HG03108 (cell line): ENCODE measurements at regions not wholly inside any gene's neighbourhood (a gene's known extent, or its start where the extent isn't known, plus 50 kb on each side); places are given as distances from the start of the nearest gene placed in this dataset.

Source experiments
- ATAC-seq: cut with Tn5 transposase; IDR thresholded peaks from one replicate; pipeline ENCODE4 v1.9.1; 2021; ENCODE audit warnings: moderate library complexity; ENCODE audit not compliant: unreplicated experiment

DNA sequence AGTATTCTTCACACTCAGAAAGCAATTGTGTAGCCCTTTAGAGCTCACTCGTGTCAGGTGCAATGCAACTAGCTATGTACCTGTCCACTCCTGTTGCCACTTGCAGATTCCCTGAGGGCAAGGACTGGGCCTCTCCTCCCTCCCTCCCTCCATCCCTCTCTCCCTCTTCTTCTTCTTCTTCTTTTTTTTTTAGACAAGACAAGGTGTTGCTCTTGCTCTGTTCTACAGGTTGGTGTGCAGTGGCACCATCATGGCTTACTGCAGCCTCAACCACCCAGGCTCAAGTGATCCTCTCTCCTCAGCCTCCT lies 119.7 kb downstream of the ACKR3 start:
- ATAC-seq: no peak

DNA sequence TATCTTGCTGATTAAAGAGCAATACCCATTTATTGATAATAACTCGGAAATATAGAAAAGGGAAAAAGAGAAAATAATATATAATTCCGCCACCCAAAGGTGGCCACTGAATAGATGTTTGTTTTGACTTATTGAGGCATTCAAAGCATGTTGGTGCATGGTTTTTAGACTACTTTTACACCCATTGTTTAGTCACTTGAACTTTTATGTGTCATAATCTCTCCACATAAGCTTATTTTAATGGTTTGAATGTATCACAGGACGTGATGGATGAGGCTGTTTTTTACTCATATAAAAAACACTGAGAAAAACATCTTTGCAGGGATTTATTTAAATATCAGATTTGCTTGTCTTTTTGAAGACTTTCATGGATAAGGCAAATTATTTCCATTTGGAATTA lies 120.4 kb downstream of the ACKR3 start:
- ATAC-seq: no peak

DNA sequence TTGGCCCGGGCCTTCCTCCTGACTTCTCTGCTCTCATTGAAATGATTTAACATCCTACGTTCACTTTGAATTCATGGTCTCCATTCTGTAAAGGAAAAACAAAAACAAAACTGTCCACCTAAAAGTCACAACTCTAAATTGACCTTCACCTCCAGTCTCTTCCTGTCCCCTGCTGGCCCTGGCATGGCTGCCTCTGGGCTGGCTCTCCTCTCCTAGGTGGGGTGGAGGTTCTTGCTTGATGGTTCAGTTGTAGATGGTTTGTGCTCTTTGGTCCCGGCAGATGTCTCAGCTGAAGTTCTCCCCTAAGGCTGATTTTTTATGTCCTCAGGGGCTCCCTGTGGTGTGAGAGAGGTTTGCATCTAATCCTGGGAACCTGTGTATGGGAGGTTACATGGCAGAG lies 121.1 kb downstream of the ACKR3 start:
- no peak for ATAC-seq

DNA sequence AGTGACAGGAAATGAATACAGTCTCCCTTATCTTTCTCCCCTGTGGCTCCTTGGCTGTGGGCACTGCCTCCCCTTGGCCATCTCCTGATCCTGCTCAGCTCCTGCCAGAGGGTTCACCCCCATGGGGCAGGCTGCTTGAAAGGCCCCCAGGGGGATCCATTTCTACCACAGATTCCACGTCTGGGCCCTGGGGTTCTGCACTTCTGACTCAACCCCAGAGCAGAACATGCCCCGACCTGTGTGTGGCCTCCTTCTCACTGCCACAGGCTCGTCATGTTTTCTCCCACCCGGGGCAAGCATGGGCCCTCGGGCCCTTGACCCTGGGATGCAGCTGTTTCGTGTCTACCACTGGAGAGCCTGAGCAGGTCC lies 122.2 kb downstream of the ACKR3 start:
- no peak for ATAC-seq

DNA sequence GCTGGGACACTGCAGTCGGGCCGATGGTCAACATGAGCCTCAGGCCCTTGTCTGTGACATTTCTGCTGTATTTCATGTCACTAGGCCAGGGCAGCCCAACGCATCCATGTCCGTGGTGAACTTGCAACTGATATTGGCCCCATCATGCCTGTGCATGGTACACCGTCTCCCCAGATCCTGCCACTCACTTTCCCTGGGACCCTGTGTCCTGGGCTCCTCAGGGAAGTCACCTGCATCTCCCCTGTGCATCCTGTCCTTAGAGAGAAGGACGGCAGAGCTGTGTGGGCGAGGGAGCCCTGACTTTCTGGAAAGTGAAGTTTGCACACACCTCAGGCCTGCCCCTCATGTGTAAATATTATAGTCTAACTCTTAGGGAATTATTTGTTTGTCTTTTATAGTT lies 123.3 kb downstream of the ACKR3 start:
- ATAC-seq: no peak

DNA sequence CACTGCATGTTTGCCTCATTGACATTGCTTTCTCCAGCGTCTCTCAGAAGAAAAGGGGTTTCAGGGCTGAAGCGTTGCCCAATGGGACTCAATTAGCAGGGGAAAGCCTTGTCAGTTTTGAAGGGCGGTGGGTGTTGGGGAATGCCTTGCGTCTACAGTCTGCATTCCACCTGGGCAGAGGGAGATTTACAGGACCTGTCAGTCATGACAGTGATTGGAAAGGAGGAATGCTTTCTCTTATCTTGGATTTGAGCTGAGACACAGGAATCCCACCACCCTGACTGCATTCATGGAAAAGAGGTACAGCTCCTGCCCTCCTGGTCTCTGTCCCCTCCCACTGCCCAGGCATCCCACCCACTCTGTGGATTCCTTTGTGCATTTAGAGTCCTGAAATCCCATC lies 123.9 kb downstream of the ACKR3 start:
- no peak for ATAC-seq

DNA sequence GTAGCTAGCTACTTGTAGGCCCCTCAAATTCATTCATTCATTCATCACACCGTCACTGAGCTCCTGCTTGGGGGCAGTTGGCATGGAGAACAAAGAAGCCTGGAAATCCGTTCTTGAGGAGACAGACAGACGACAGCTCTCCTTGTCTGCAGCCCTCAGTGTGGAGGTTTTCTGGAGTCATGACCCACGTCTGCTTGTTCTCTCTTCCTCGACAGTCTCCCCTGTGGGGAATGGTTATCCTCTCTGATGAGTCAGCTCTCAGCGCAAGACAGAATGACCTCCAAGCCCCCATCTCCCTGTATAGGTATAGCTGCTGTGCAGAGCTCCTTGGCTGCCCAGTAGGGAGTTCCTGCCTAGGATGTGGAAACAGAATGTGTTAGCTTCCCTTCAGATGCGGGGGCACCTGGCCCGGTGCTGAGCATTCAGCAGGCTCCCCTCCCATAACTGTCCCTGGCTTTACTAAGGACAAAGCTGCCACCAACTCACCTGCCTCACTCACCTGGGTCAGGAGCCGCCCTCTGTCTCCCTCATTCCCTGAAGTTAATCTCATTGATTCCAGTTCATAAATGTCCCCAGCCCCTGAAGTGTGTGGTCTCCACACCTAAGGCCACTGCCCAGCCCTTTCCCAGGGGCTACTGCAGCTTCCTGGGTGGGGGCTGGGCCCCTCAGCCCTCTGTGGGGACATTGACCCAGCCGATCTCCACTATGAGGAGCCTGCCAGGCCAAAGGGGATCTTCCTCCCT lies 124.7 kb downstream of the ACKR3 start:
- ATAC-seq: no peak

DNA sequence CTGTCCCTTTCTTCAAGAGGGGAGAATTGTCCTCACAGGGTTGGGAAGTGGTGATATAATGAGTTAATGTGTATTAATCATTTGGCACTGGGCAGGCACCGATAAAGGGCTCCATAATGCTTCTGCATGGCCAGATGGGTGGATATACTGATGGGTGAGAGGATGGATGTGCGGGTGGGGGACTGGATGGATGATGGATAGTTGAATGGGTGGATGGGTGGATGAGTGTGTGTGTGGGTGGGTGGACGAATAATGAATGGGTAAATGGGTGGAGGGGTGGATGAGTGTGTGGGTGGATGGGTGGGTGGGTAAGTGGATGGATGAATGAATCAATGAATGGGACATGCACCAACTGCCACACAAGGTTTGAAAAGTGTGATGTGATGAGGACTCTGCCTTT lies 127.2 kb downstream of the ACKR3 start:
- ATAC-seq: no peak

DNA sequence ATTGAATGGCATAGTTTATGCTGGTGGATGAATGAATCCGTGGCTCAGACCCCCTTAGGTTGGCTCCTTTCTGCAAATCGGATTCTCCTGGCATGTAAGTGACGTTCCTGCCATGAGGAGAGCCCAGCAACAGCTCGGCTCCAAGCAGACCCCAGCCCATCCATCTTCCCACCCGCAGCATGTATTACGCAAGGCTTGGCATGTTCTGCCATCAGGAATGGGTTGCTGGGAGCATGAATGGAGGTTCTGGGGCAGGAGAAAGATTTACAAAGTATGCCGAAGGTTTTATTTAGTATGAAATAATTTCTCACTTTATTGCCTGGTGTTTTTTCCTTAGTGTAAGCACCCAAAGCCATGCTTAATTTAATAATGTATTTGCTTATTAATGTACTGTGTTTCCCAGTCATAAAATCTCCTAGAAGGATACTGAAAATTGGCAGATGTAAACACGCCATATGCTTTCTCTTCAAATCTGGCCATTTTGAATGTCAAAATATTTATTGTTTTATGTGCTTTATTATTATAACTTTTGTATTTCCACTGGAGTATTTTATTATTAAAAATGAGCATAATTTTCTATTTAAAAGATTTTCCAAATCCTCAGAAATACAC lies 128.5 kb downstream of the ACKR3 start:
- ATAC-seq: no peak

DNA sequence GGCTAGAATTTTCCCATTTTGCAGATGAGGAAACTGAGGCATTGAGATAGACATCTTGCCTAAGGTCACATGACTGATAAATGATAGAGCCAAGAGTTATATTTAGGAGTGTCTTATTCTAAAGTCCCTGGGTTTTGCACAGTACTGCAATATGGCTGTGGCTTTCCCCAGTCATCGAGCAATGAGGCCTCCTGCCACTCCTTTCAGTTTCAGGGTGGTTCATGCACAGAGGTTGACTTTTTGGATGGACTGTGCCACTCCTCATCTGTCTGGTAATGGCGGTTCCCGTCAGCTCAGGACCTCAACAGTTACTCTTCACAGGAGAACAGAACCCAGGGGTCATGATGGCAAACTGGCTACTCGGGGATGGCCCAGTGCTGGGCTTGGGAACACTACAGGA lies 131.1 kb downstream of the ACKR3 start:
- no peak for ATAC-seq

DNA sequence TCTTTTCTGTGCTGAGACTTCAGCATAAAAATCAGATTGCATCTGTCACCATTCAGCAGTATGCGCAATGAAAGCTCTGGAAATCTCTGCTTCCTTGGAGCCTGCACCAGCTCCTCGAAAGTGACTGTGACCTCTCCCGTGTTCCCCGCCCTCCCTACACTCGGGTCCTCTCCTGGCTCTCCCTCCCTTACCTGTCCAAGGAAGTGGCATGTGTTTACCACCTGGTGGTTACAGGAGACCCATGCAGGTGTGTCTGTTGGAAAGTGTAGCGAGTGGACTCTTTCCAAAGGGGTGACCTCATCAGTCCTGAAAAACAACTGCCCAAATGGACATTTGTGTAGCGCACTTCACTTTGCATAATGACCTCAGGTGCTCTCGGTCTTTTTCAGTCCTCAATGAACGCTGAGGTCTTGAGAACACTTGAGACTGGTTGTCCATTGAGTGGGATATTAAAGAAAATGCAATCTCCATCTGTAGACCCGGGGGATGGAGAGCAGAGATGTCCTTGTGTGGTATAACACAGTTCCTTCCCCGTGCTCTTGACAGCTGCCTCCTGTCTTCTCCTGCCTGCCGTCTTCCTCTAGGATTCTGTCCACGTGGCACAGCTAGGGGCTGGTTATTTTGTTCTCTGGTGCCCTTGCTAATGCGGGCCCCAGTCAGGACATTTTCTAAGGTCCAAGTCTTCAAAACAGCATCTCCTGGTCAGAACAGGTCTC lies 133.2 kb downstream of the ACKR3 start:
- no peak for ATAC-seq

DNA sequence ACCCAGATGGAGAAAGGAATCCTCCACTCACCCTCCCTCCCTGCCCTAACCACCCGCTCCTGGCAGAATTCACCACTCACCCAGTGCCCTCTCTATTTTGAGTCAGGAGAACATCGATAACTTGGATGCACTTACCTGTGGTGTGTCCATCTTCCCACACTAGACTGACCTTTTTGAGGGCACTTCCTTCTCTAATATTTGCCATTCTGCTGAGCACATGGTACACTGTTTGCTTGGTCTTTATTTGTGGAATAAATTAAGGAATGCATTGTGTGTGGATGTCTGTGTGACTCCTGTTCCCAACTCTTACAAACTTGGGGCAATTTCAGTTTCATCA lies 133.7 kb downstream of the ACKR3 start:
- no peak for ATAC-seq

DNA sequence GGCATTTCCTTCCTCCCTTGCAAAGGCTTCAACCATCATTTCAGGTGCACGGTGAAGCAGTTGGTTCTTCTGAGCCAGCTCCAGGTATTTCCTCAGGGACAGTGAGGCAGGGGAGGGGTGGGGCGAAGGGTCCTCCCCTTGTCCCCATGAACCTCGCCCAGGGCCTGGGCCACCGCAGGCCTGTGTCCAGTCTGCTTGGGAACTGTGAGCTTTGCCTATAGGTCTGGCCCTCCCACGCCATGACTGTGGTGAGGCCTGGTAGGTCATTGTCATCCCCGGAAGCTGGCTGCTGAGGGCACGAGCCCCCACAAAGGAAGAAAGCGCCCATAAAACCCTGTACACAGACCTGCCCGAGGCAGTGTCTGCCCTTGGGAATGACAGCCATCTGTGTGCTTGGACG lies 134.3 kb downstream of the ACKR3 start:
- no peak for ATAC-seq

DNA sequence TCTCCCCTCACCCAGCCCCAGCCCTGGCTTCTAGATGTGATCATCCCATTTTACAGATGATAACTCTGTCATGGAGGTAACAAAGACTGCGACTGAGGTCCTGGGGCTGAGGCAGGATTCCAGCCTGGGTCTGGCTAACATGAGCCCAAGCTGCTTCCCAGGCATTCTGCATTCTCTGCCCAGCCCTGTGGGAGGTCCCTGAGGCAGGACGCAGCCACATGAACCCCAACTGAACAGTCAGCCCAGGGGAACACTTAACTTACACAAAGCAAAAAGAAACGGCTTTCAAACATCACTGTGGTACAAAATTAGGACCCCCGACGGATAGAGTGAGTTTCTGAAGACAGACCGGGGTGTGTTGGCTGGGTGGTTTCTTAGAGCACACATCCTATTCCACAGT lies 135.3 kb downstream of the ACKR3 start:
- no peak for ATAC-seq

DNA sequence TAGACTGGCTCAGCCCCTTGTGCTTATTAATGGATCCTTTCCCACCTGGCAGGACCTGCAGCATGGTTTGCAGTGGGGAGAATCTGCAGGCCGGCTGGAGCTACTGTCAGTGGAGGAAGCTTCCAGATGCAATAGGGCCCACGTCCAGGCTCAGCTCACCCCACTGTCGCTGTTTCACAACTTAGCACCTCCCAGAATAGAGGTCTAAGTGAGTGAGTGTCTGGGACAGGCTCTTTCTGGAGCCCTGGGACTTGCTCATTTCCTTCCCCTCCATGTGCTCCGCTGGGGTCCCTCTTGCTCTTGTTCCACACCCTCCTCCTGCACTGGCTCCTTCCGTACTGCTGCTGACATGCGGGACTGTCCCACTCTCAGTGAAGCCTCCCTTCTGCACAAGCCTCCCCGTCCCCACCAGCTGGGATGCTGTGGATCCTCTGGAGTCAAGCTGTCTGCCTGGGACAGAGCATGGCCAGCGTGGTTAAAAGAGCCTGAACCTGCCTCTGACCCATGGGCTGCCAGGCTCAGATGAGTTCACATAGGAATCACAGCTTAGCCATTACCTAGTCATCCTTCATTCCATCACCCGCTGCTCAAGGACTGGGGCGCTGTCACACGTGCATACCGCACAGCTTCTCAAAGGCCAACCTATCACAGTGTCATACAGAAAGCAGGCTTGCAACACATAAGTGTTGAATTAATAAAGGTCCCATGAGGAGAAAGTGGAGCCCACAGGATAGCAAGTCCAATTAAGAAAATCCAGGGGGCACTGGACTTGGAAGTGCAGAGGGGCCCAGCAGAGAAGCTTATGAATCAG lies 135.9 kb downstream of the ACKR3 start:
- no peak for ATAC-seq

DNA sequence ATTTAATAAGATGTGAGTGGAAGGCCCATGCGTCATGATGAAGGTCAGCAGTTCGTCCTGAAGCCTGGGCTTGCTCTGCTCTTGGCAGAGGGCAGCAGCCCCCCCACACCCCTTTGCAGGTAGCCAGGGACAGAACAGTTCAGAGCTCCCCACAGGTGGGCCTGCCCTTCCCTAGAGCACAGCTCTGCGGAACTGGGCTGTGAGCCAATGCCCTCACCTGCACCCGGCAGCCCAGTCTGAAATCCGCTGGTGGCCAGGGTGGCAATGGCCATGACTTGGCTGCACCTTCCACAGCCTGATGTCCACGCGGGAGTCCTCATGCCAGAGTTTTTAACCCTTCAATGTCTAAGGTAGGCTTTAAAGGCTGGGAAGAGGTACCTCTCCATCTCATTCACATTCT lies 136.7 kb downstream of the ACKR3 start:
- no peak for ATAC-seq

DNA sequence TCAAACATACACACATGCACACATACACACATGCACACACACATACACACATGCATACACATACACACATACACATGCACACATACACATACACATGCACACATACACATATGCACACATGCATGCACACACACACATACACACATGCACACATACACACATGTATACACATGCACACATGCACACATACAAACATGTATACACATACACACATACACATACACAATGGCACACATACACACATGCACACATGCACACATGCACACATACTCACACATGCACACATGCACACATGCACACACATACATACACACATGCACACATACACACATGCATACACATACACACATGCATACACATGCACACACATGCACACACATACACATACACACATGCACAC lies 137.2 kb downstream of the ACKR3 start:
- no peak for ATAC-seq

DNA sequence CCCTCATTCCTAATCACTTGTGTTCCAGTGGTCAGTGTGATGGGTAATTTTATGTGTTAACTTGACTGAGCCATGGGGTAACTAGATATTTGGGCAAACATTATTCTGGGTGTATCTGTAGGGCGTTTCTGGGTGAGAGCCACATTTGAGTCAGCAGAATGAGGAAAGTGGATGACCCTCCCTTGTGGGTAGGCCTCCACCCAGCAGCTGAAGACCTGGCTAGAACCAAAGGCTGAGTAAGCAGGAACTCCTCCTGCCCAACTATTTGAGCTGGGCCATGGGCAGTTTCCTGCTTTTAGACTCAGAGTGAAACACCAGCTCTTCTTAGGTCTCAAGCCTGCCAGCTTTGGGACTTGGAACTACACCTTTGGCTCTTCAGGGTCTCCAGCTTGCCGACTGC lies 141.8 kb downstream of the ACKR3 start:
- no peak for ATAC-seq

DNA sequence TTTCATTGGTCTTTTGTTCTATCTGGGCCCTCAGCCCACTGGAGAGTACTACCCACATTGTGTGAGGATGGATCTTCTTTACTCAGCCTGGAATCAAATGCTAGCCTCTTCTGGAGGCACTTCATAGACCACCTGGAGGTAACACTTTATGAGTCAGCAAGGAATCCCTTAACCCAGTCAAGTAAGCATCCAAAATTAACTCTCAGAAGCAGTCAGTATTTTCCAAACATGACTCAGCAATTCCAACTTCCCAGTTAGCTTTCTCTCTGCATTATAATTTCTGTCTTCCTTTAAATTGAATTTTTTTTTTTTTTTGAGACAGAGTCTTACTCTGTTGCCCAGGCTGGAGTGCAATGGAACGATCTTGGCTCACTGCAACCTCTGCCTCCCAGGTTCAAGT lies 142.7 kb downstream of the ACKR3 start:
- ATAC-seq: no peak

DNA sequence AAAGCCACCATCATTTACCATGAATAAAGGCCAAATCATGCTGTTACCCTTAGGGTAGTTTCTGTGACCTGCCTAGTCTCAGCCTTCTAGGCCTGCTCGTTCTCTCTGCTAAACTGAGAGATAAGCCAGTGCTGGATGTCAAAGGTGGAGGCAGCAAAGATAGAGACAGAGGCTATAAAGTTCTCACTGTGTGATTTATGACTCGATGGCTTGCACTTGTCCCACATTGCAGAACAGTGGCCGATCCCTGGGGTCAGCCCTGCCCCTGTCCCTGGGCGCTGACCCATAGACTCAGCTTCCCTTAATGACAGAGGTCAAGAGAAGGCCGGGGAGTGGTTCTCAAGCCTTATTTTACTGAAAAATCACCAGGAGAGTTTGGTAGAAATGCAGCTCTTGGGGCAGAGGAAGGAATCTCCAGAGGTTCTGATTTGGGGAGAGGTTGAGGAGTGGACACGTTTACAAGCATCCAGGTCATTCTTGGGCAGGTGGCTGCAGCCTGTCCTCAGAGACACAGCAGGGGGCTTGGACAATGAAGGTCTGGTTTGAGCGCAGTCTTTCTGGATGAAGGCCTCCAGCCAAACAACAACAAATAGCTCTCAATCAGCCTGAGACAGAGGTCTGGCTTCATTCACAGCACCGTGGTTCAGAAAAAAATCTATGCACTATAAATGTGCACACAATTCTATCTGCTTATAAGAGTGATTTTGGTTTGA lies 143.5 kb downstream of the ACKR3 start:
- ATAC-seq: no peak

DNA sequence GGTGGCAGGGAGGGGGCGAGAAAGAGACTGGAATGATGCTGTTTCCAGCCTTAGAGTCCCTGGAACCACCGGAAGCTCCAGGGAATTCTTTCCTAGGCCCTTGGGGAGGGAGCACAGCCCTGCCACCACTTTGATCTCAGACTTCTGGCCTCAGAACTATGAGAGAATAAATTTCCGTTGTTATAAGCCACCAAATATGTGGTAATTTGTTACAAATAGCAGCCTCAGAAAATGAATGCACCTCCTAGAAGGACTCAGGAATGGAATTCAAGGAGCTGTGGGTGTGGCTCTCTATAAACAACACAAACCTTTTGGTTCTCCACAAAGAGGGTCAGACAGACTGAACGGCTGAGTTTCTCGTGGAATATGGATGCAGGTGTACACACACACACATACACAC lies 144.5 kb downstream of the ACKR3 start:
- ATAC-seq: no peak
